Kidney (tissue), 13 donors: ENCODE measurements at regions not wholly inside any gene's neighbourhood (a gene's known extent, or its start where the extent isn't known, plus 50 kb on each side); places are given as distances from the start of the nearest gene placed in this dataset.
A peak's percentile ranks its signal among the peaks of the same experiment; 100 is the strongest.

Experiments used
- DNase-seq, 5 donors: peaks; one replicate each; pipeline ENCODE4 v3.0.0-alpha.2; 2013 to 2020
- FAIRE-seq: peaks from 2 replicates; lab custom pipeline; 2012; peaks lifted over from hg19 to GRCh38; lab: Jason Lieb, UNC
- H3K27ac ChIP-seq, 2 donors: one replicate each; pipeline ENCODE4 v1.7.0; 2013; ENCODE audit warnings: low read depth in 2 of 2, low read length in 2 of 2, inconsistent platforms in 1 of 2
- H3K27me3 ChIP-seq: one replicate; pipeline ENCODE4 v1.7.1; 2013; ENCODE audit warnings: low read length, inconsistent platforms; ENCODE audit not compliant: control insufficient read depth, insufficient read depth
- H3K36me3 ChIP-seq, 3 donors: one replicate each; pipeline versions ENCODE4 v1.7.0 to v1.7.1; 2013; ENCODE audit warnings: low read length in 3 of 3, control low read depth in 1 of 3, inconsistent platforms in 1 of 3; ENCODE audit not compliant: insufficient read depth in 3 of 3, control insufficient read depth in 2 of 3
- H3K4me1 ChIP-seq, 3 donors: one replicate each; pipeline versions ENCODE4 v1.7.0 to v1.7.1; 2013; ENCODE audit warnings: low read length in 3 of 3, inconsistent platforms in 1 of 3, low read depth in 1 of 3; ENCODE audit not compliant: control insufficient read depth in 2 of 3, insufficient read depth in 2 of 3
- H3K4me3 ChIP-seq, 3 donors: one replicate each; pipeline versions ENCODE4 v1.7.0 to v1.8.1; 2013; ENCODE audit warnings: low read length in 3 of 3, control low read depth in 1 of 3, inconsistent platforms in 1 of 3
- H3K9ac ChIP-seq, 3 donors: one replicate each; pipeline versions ENCODE4 v1.7.0 to v1.7.1; 2013; ENCODE audit warnings: low read length in 3 of 3, control low read depth in 1 of 3, inconsistent platforms in 1 of 3
- H3K9me3 ChIP-seq, 3 donors: one replicate each; pipeline versions ENCODE4 v1.7.0 to v1.7.1; 2013; ENCODE audit warnings: low read length in 3 of 3, control low read depth in 1 of 3, inconsistent platforms in 1 of 3; ENCODE audit not compliant: control insufficient read depth in 2 of 3, insufficient read depth in 1 of 3
- CTCF ChIP-seq: IDR thresholded peaks from 3 replicates; pipeline ENCODE4 v1.5.1; 2012; ENCODE audit warnings: mild to moderate bottlenecking, moderate library complexity, borderline replicate concordance; ENCODE audit not compliant: insufficient read depth; ENCODE audit errors: extremely low read depth
- intact Hi-C: fragments of 100-400 bp; cut with DNase I; formaldehyde crosslinking; loops from one replicate; pipeline ENCODE4 v1.11.1; 2022
- donor health status: control.
- donor health status: control.
- donor health status: control.
- donor health status: control.
- donor health status: control.
- donor health status: DM: yes; HTN: yes; CAD: no.
- donor health status: Normal renal cell carcinoma (clear cell type).

- no peaks in the 10 kb centered on the region for H3K27me3 ChIP-seq
- no peak for FAIRE-seq
These were observed 183.0 kb upstream of the TAB2 start for GRCh38 chr6:149134511-149134933.

GRCh38 chr6:149135809-149136208 lies 181.7 kb upstream of the TAB2 start:
- Histone ChIP-seq H3K36me3 (no peaks in the 10 kb centered on the region), H3K4me3 (no peak overlapping the region), H3K27me3 (no peaks in the 10 kb centered on the region), H3K4me1 (no peaks in the 10 kb centered on the region), H3K9ac (no peak overlapping the region), H3K9me3 (no peaks in the 10 kb centered on the region), H3K27ac (no peak overlapping the region)
- no peak for TF ChIP-seq CTCF
- DNase-seq (no peak), FAIRE-seq (no peak)
- intact Hi-C loops: no loop called here

More at GRCh38 chr6:149134511-149134933, 183.0 kb upstream of the TAB2 start:
- Histone ChIP-seq H3K9me3 (no peaks in the 10 kb centered on the region), H3K36me3 (no peaks in the 10 kb centered on the region), H3K4me3 (no peak overlapping the region), H3K9ac (no peak overlapping the region), H3K27ac (no peak overlapping the region), H3K4me1 (no peaks in the 10 kb centered on the region)
- DNase-seq: peak in 1 of 5 donors; percentile 33
- intact Hi-C loops: no loop called here
- TF ChIP-seq CTCF: no peak

GRCh38 chr6:149136273-149136912 lies 181.1 kb upstream of the TAB2 start:
- Histone ChIP-seq H3K9ac (no peak overlapping the region), H3K4me3 (no peak overlapping the region), H3K36me3 (no peaks in the 10 kb centered on the region), H3K4me1 (no peaks in the 10 kb centered on the region), H3K9me3 (no peaks in the 10 kb centered on the region), H3K27me3 (no peaks in the 10 kb centered on the region), H3K27ac (no peak overlapping the region)
- DNase-seq (no peak), FAIRE-seq (no peak)
- intact Hi-C loops: no loop called here
- TF ChIP-seq CTCF: no peak

GRCh38 chr6:149136913-149137286 lies 180.6 kb upstream of the TAB2 start:
- intact Hi-C loops: no loop called here
- no peaks in the 10 kb centered on the region for H3K27me3 ChIP-seq
- H3K27ac ChIP-seq: no peak overlapping the region
- FAIRE-seq: no peak
- no peaks in the 10 kb centered on the region for H3K36me3 ChIP-seq
- no peak for DNase-seq
- no peaks in the 10 kb centered on the region for H3K4me1 ChIP-seq
- no peak for TF ChIP-seq CTCF
- no peaks in the 10 kb centered on the region for H3K9me3 ChIP-seq
- H3K9ac ChIP-seq: no peak overlapping the region
- no peak overlapping the region for H3K4me3 ChIP-seq
